WTC11 (cell line): ENCODE measurements at regions not wholly inside any gene's neighbourhood (a gene's known extent, or its start where the extent isn't known, plus 50 kb on each side); places are given as distances from the start of the nearest gene placed in this dataset.

Experiments used
- ATAC-seq: fragments of 200-7000 bp; cut with Tn5 transposase; 2 replicates; pipeline ENCODE4 v1.10.0; 2021; ENCODE audit warnings: mild to moderate bottlenecking, moderate library complexity
- CTCF ChIA-PET: fragments of 300-600 bp; sonication (Branson Sonifier 250); formaldehyde crosslinking; loops from one replicate; lab custom pipeline; 2021; ENCODE audit warnings: antibody characterized with exemption; lab: Charles Lee
- POLR2A ChIA-PET: fragments of 350-600 bp; sonication (Branson Sonifier 250); formaldehyde crosslinking; loops from one replicate; lab custom pipeline; 2021; ENCODE audit warnings: antibody characterized with exemption; lab: Charles Lee
- DNase-seq: peaks from one replicate; pipeline ENCODE4 v3.0.0; 2021; ENCODE audit warnings: low spot score
- H3K27ac Mint-ChIP-seq: 2 replicates; pipeline ENCODE4 v1.8.0; 2021; ENCODE audit warnings: mixed read lengths
- H3K27me3 Mint-ChIP-seq: 2 replicates; pipeline ENCODE4 v1.8.0; 2021; ENCODE audit warnings: low read depth, mild to moderate bottlenecking, moderate library complexity, mixed read lengths
- H3K36me3 Mint-ChIP-seq: 2 replicates; pipeline ENCODE4 v1.8.0; 2021; ENCODE audit warnings: mixed read lengths
- H3K4me1 Mint-ChIP-seq: 2 replicates; pipeline ENCODE4 v1.8.0; 2022; ENCODE audit warnings: mixed read lengths
- H3K4me3 Mint-ChIP-seq: 2 replicates; pipeline ENCODE4 v1.8.0; 2021; ENCODE audit warnings: mild to moderate bottlenecking, moderate library complexity, mixed read lengths
- H3K9me3 Mint-ChIP-seq: 2 replicates; pipeline ENCODE4 v1.8.0; 2021; ENCODE audit warnings: mixed read lengths
- CDX4 ChIP-seq: fragments of 250-450 bp; sonication (Bioruptor Pico); IDR thresholded peaks from 2 replicates; pipeline ENCODE4 v1.9.0; 2021; ENCODE audit warnings: moderate library complexity, mild to moderate bottlenecking, inconsistent platforms, borderline replicate concordance
- E2F1 ChIP-seq: sonication (generic); formaldehyde crosslinking; IDR thresholded peaks from 2 replicates; pipeline ENCODE4 v1.8.0; 2022; ENCODE audit warnings: mild to moderate bottlenecking, missing genetic modification reagents
- EMX1 ChIP-seq: fragments of 250-450 bp; sonication (Bioruptor Pico); IDR thresholded peaks from 2 replicates; pipeline ENCODE4 v1.8.0; 2021; ENCODE audit warnings: mild to moderate bottlenecking
- GABPB1 ChIP-seq: sonication (generic); formaldehyde crosslinking; IDR thresholded peaks from 2 replicates; pipeline ENCODE4 v1.8.1; 2023; ENCODE audit warnings: mild to moderate bottlenecking, missing genetic modification reagents
- GTF2I ChIP-seq: fragments of 250-450 bp; sonication (Bioruptor Pico); conservative IDR thresholded peaks from 2 replicates; pipeline ENCODE4 v1.4.0; 2021; ENCODE audit warnings: mild to moderate bottlenecking
- HMGA2 ChIP-seq: fragments of 250-450 bp; sonication (Bioruptor Pico); IDR thresholded peaks from 2 replicates; pipeline ENCODE4 v1.4.0; 2021; ENCODE audit warnings: mild to moderate bottlenecking, moderate library complexity
- IRF1 ChIP-seq: sonication (generic); formaldehyde crosslinking; IDR thresholded peaks from 2 replicates; pipeline ENCODE4 v1.8.0; 2023; ENCODE audit warnings: missing genetic modification reagents
- JAZF1 ChIP-seq: fragments of 250-450 bp; sonication (Bioruptor Pico); IDR thresholded peaks from 2 replicates; pipeline ENCODE4 v1.9.0; 2021; ENCODE audit warnings: moderate library complexity, mild to moderate bottlenecking, inconsistent platforms
- NFATC4 ChIP-seq: fragments of 250-450 bp; sonication (Bioruptor Pico); IDR thresholded peaks from 2 replicates; pipeline ENCODE4 v1.9.0; 2021; ENCODE audit warnings: mild to moderate bottlenecking
- OVOL2 ChIP-seq: fragments of 250-450 bp; sonication (Bioruptor Pico); IDR thresholded peaks from 2 replicates; pipeline ENCODE4 v1.9.0; 2021; ENCODE audit warnings: mild to moderate bottlenecking, borderline replicate concordance
- PRDM15 ChIP-seq: sonication (generic); formaldehyde crosslinking; IDR thresholded peaks from 2 replicates; pipeline ENCODE4 v1.8.0; 2022; ENCODE audit warnings: missing genetic modification reagents
- RELA ChIP-seq: sonication (generic); formaldehyde crosslinking; IDR thresholded peaks from 2 replicates; pipeline ENCODE4 v1.8.1; 2022; ENCODE audit warnings: missing genetic modification reagents, mild to moderate bottlenecking, borderline replicate concordance
- RORB ChIP-seq: fragments of 250-450 bp; sonication (Bioruptor Pico); IDR thresholded peaks from 2 replicates; pipeline ENCODE4 v1.9.0; 2021; ENCODE audit warnings: mild to moderate bottlenecking
- SMAD3 ChIP-seq: sonication (generic); formaldehyde crosslinking; IDR thresholded peaks from 2 replicates; pipeline ENCODE4 v1.8.0; 2022; ENCODE audit warnings: missing genetic modification reagents, mild to moderate bottlenecking, borderline replicate concordance
- STAT6 ChIP-seq: sonication (generic); formaldehyde crosslinking; conservative IDR thresholded peaks from 2 replicates; pipeline ENCODE4 v1.8.1; 2023; ENCODE audit warnings: mild to moderate bottlenecking, low read depth, missing genetic modification reagents, moderate library complexity
- TEAD1 ChIP-seq: sonication (generic); formaldehyde crosslinking; IDR thresholded peaks from 2 replicates; pipeline ENCODE4 v1.8.0; 2022; ENCODE audit warnings: mild to moderate bottlenecking, missing genetic modification reagents
- USF1 ChIP-seq: sonication (generic); formaldehyde crosslinking; IDR thresholded peaks from 2 replicates; pipeline ENCODE4 v1.8.0; 2022; ENCODE audit warnings: mild to moderate bottlenecking, missing genetic modification reagents
- ZNF416 ChIP-seq: fragments of 250-450 bp; sonication (Bioruptor Pico); IDR thresholded peaks from 2 replicates; pipeline ENCODE4 v1.9.0; 2021; ENCODE audit warnings: mild to moderate bottlenecking, inconsistent platforms
- ZSCAN18 ChIP-seq: fragments of 250-450 bp; sonication (Bioruptor Pico); IDR thresholded peaks from 2 replicates; pipeline ENCODE4 v2.1.2; 2022; ENCODE audit warnings: mild to moderate bottlenecking, moderate library complexity

GRCh38 chr16:73274140-73274539 is 226.2 kb upstream of the ZFHX3 start (continued):
- no peak for TF ChIP-seq GTF2I (CRISPR knock-in tag)

- H3K27ac Mint-ChIP-seq, result no peak overlapping the region
- peak; percentile 89 for ATAC-seq
- H3K36me3 Mint-ChIP-seq, result no peaks in the 10 kb centered on the region
- CTCF ChIA-PET, result interaction anchor here (0.8 to 0.9 kb wide), 2 partner anchors 77 to 197 kb away, joined by 3 read pairs; no protein-coding TSS in a partner anchor
- H3K4me3 Mint-ChIP-seq, result no peak overlapping the region
- H3K27me3 Mint-ChIP-seq, result no peaks in the 10 kb centered on the region; the same call in 1 of the 2 replicates
- POLR2A ChIA-PET, result interaction anchor here (0.7 kb wide), 1 partner anchor 55 kb away, joined by 3 read pairs; no protein-coding TSS in a partner anchor
- peaks cover 4% of the 10 kb centered on the region; the same call in 1 of the 2 replicates for H3K9me3 Mint-ChIP-seq
- DNase-seq, result peak; percentile 50
- TF ChIP-seq EMX1 (CRISPR knock-in tag) (no peak), USF1 (no peak), STAT6 (CRISPR knock-in tag) (no peak), PRDM15 (CRISPR knock-in tag) (no peak), CDX4 (no peak), NFATC4 (no peak), RELA (CRISPR knock-in tag) (no peak), RORB (CRISPR knock-in tag) (no peak), ZSCAN18 (CRISPR knock-in tag) (no peak), HMGA2 (CRISPR knock-in tag) (no peak)
- TF ChIP-seq, all 79 proteins: peak for 0
- H3K4me1 Mint-ChIP-seq, result peaks cover 8% of the 10 kb centered on the region; the same call in 1 of the 2 replicates
These were observed 220.6 kb upstream of the ZFHX3 start for GRCh38 chr16:73268366-73268993.

GRCh38 chr16:73265935-73266334 is 218.0 kb upstream of the ZFHX3 start:
- Mint-ChIP-seq H3K27me3 (no peaks in the 10 kb centered on the region; the same call in 1 of the 2 replicates), H3K4me3 (no peak overlapping the region), H3K36me3 (peaks cover 6% of the 10 kb centered on the region), H3K4me1 (peaks cover 8% of the 10 kb centered on the region; the same call in 1 of the 2 replicates), H3K9me3 (peaks cover 15% of the 10 kb centered on the region), H3K27ac (no peak overlapping the region)
- ChIA-PET CTCF (interaction anchor here (0.6 kb wide), 1 partner anchor 422 kb away, joined by 3 read pairs; no protein-coding TSS in a partner anchor), POLR2A (no interaction called here)
- DNase-seq, result no peak
- ATAC-seq, result no peak
- TF ChIP-seq GABPB1 (CRISPR knock-in tag), result no peak
- TF ChIP-seq NFATC4, result no peak
- TF ChIP-seq HMGA2 (CRISPR knock-in tag), result no peak
- TF ChIP-seq ZNF416, result no peak
- no peak for TF ChIP-seq ZSCAN18 (CRISPR knock-in tag)
- no peak for TF ChIP-seq SMAD3 (CRISPR knock-in tag)
- TF ChIP-seq JAZF1 (CRISPR knock-in tag), result no peak
- TF ChIP-seq IRF1 (CRISPR knock-in tag), result no peak
- TF ChIP-seq E2F1 (CRISPR knock-in tag), result no peak
- no peak for TF ChIP-seq TEAD1 (CRISPR knock-in tag)
- no peak for TF ChIP-seq USF1
- no peak for TF ChIP-seq OVOL2 (CRISPR knock-in tag)
